ENCODE measurements at regions not wholly inside any gene's neighbourhood (a gene's known extent, or its start where the extent isn't known, plus 50 kb on each side); places are given as distances from the start of the nearest gene placed in this dataset.

- TF ChIP-seq, protein P1, sequence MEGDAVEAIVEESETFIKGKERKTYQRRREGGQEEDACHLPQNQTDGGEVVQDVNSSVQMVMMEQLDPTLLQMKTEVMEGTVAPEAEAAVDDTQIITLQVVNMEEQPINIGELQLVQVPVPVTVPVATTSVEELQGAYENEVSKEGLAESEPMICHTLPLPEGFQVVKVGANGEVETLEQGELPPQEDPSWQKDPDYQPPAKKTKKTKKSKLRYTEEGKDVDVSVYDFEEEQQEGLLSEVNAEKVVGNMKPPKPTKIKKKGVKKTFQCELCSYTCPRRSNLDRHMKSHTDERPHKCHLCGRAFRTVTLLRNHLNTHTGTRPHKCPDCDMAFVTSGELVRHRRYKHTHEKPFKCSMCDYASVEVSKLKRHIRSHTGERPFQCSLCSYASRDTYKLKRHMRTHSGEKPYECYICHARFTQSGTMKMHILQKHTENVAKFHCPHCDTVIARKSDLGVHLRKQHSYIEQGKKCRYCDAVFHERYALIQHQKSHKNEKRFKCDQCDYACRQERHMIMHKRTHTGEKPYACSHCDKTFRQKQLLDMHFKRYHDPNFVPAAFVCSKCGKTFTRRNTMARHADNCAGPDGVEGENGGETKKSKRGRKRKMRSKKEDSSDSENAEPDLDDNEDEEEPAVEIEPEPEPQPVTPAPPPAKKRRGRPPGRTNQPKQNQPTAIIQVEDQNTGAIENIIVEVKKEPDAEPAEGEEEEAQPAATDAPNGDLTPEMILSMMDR (IDR thresholded peaks at IDR 0.05; ENCODE audit: insufficient read depth, low read length, poor library complexity, severe bottlenecking): no peak
- no peak for TF ChIP-seq EZH2phosphoT487 (conservative IDR thresholded peaks at IDR 0.05; ENCODE audit: low read length)
These were observed 319.2 kb upstream of the LRATD1 start for GRCh38 chr2:14313341-14313740.
